SU-DHL-6 (cell line): ENCODE measurements at regions not wholly inside any gene's neighbourhood (a gene's known extent, or its start where the extent isn't known, plus 50 kb on each side); places are given as distances from the start of the nearest gene placed in this dataset.

ENCODE experiments used
- H2AFZ ChIP-seq: fragments of 200-600 bp; sonication (generic); 2 replicates; pipeline ENCODE4 v1.6.1; 2014; ENCODE audit warnings: low read depth, mild to moderate bottlenecking, moderate library complexity, mixed read lengths, antibody characterized with exemption, low read length; ENCODE audit not compliant: severe bottlenecking
- H3F3A ChIP-seq: fragments of 200-600 bp; shearing (Covaris generic); 2 replicates; pipeline ENCODE4 v1.6.0; 2016; ENCODE audit warnings: antibody characterized with exemption, mild to moderate bottlenecking; ENCODE audit not compliant: insufficient read depth
- H3K27ac ChIP-seq: fragments of 200-600 bp; sonication (generic); 2 replicates; pipeline ENCODE4 v1.5.1; 2016; ENCODE audit warnings: low read depth, mild to moderate bottlenecking, low read length, moderate library complexity, mixed read lengths
- H3K27me3 ChIP-seq: fragments of 200-600 bp; sonication (generic), shearing (Covaris generic); 2 replicates; pipeline ENCODE4 v1.6.0; 2014; ENCODE audit warnings: mild to moderate bottlenecking, low read length
- H3K36me3 ChIP-seq: fragments of 200-600 bp; sonication (generic); 2 replicates; pipeline ENCODE4 v1.6.1; 2014; ENCODE audit warnings: mild to moderate bottlenecking, low read length, mixed read lengths
- H3K4me2 ChIP-seq: fragments of 300-600, 200-600 bp; shearing (Covaris generic), sonication (generic); 2 replicates; pipeline ENCODE4 v1.6.0; 2014; ENCODE audit warnings: low read length, low read depth, mild to moderate bottlenecking; ENCODE audit not compliant: poor library complexity, severe bottlenecking
- H3K4me3 ChIP-seq: fragments of 200-600 bp; sonication (generic); 2 replicates; pipeline ENCODE4 v1.5.1; 2014; ENCODE audit warnings: antibody characterized with exemption, low read length, mild to moderate bottlenecking, mixed read lengths; ENCODE audit not compliant: insufficient read depth, poor library complexity, severe bottlenecking
- H3K79me2 ChIP-seq: fragments of 200-600 bp; sonication (generic); 2 replicates; pipeline ENCODE4 v1.6.1; 2014; ENCODE audit warnings: mild to moderate bottlenecking, low read length, moderate library complexity; ENCODE audit not compliant: insufficient read depth
- H3K9ac ChIP-seq: fragments of 200-600 bp; sonication (generic); 2 replicates; pipeline ENCODE4 v1.7.0; 2014; ENCODE audit warnings: mild to moderate bottlenecking, low read length
- H3K9me2 ChIP-seq: fragments of 200-600 bp; sonication (generic); replicated peaks from 2 replicates; pipeline ENCODE4 v1.6.1; 2014; ENCODE audit warnings: low read length; ENCODE audit not compliant: insufficient read depth
- H3K9me3 ChIP-seq: fragments of 200-600 bp; sonication (generic); 2 replicates; pipeline ENCODE4 v1.6.1; 2014; ENCODE audit warnings: low read length, mixed read lengths; ENCODE audit not compliant: insufficient read depth
- H4K20me1 ChIP-seq: fragments of 200-600 bp; sonication (generic); 2 replicates; pipeline ENCODE4 v1.6.1; 2014; ENCODE audit warnings: low read depth, mild to moderate bottlenecking, antibody characterized with exemption, low read length, moderate library complexity, mixed read lengths
- EZH2phosphoT487 ChIP-seq: fragments of 200-600 bp; sonication (generic), shearing (Covaris generic); conservative IDR thresholded peaks from 2 replicates; pipeline ENCODE4 v1.6.1; 2018; ENCODE audit warnings: mild to moderate bottlenecking, antibody characterized with exemption, low read length, moderate library complexity, mixed read lengths
- TF ChIP-seq, protein P1 (sequence below): fragments of 200-600 bp; sonication (generic); IDR thresholded peaks from one replicate; pipeline ENCODE4 v1.5.1; 2017; ENCODE audit warnings: antibody characterized with exemption, mild to moderate bottlenecking, low read length, moderate library complexity; ENCODE audit not compliant: insufficient read depth, poor library complexity, severe bottlenecking

DNA sequence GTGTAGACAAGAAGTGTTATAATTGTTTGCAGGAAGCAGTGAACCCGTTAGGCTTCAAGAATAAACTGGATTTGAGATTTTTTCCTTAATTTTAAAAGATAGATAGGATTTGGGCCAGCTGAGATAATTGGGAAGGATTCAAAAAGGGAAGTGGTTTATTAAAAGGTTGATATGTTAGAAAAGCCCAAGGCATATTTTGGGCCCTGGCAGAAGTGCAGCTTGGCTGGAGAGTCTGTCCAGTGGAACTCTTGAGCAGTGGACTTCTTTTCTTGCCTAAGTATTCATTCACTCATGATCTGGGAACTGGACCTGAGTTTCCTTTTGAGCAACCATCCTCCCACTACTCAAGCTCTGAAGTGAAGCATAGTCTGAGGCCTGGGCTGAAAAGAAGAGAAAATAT is 433.4 kb downstream of the ZSWIM6 start:
- H3K4me2 ChIP-seq: no peak overlapping the region
- no peak overlapping the region for H3K4me3 ChIP-seq
- no peaks in the 10 kb centered on the region for H3K27me3 ChIP-seq
- no peaks in the 10 kb centered on the region for H3F3A ChIP-seq
- no peak overlapping the region for H3K27ac ChIP-seq
- TF ChIP-seq EZH2phosphoT487: no peak
- TF ChIP-seq, protein P1, sequence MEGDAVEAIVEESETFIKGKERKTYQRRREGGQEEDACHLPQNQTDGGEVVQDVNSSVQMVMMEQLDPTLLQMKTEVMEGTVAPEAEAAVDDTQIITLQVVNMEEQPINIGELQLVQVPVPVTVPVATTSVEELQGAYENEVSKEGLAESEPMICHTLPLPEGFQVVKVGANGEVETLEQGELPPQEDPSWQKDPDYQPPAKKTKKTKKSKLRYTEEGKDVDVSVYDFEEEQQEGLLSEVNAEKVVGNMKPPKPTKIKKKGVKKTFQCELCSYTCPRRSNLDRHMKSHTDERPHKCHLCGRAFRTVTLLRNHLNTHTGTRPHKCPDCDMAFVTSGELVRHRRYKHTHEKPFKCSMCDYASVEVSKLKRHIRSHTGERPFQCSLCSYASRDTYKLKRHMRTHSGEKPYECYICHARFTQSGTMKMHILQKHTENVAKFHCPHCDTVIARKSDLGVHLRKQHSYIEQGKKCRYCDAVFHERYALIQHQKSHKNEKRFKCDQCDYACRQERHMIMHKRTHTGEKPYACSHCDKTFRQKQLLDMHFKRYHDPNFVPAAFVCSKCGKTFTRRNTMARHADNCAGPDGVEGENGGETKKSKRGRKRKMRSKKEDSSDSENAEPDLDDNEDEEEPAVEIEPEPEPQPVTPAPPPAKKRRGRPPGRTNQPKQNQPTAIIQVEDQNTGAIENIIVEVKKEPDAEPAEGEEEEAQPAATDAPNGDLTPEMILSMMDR: no peak
- H3K9ac ChIP-seq: no peak overlapping the region
- H3K79me2 ChIP-seq: no peaks in the 10 kb centered on the region
- no peak overlapping the region for H2AFZ ChIP-seq
- H3K36me3 ChIP-seq: no peaks in the 10 kb centered on the region
- no peaks in the 10 kb centered on the region for H4K20me1 ChIP-seq
- no peaks in the 10 kb centered on the region for H3K9me2 ChIP-seq
- H3K9me3 ChIP-seq: no peaks in the 10 kb centered on the region

DNA sequence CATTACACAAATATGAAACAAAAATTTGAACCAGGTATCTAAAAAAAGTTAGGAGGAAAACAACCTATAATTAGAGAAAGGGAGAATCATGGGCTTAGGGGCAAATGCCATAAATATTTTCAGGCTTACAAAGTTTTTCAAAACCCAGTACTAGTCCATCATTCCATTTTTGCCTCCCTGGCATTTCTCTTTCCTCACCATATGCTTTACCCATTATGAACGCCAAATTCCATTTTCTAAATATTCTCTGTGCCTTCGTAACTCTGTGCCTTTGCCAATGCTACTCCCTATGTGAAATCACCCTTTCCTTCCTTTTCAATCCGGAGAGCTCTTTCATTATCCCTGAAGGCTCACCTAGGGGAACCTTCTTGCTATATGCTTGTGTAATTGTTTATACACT is 434.1 kb downstream of the ZSWIM6 start:
- no peak overlapping the region for H3K4me3 ChIP-seq
- no peak overlapping the region for H3K4me2 ChIP-seq
- no peaks in the 10 kb centered on the region for H3K79me2 ChIP-seq
- H3K36me3 ChIP-seq: no peaks in the 10 kb centered on the region
- no peak overlapping the region for H2AFZ ChIP-seq
- H3K9me2 ChIP-seq: no peaks in the 10 kb centered on the region
- no peaks in the 10 kb centered on the region for H3F3A ChIP-seq
- no peak overlapping the region for H3K9ac ChIP-seq
- no peaks in the 10 kb centered on the region for H4K20me1 ChIP-seq
- H3K9me3 ChIP-seq: no peaks in the 10 kb centered on the region
- H3K27ac ChIP-seq: no peak overlapping the region
- no peak for TF ChIP-seq EZH2phosphoT487
- TF ChIP-seq, protein P1: no peak
- no peaks in the 10 kb centered on the region for H3K27me3 ChIP-seq

DNA sequence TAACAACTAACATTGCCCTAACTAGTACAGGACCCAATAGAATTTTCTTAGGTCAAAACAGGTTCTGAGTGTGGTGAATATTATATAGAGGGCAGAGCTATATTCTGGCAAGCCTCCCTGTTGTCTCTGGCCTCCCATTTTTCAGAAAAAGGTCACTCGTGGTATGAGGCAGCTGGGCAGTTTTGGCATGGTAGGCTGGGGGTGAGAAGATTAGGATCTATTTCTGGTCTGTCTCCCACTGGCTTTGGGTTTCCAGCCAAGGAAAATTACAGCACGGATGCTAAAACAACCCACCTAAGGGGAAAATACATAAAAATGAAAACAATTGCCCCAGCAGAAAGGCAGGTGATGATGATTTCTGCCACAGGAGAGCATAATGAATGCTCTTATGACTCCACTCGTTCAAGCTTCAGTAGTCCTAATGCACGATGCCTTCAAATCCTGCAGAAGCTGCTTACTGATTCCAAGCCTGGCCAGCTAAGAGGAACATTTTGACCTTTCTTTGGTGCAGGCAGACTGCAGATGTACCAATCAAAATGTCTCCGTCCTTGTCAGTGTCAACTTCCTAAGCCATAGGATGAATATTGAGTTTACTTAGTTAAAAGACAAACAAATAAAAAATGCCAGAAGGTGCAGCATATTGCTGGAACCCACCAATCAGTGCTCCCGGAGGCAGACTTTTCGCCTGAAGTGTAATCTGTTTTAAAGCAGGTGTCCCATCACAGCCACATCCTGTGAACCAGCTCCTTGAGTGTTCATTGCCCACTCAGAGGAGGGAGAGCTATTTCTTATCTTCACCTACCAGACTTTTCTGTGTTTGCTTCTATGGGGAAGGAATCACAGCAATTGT is 435.4 kb downstream of the ZSWIM6 start:
- H3K4me2 ChIP-seq: no peak overlapping the region
- no peaks in the 10 kb centered on the region for H3K9me3 ChIP-seq
- TF ChIP-seq EZH2phosphoT487: no peak
- TF ChIP-seq, protein P1: no peak
- H2AFZ ChIP-seq: no peak overlapping the region
- H3F3A ChIP-seq: no peaks in the 10 kb centered on the region
- H3K27ac ChIP-seq: no peak overlapping the region
- no peak overlapping the region for H3K9ac ChIP-seq
- no peak overlapping the region for H3K4me3 ChIP-seq
- no peaks in the 10 kb centered on the region for H3K27me3 ChIP-seq
- H3K36me3 ChIP-seq: no peaks in the 10 kb centered on the region
- no peaks in the 10 kb centered on the region for H3K79me2 ChIP-seq
- no peaks in the 10 kb centered on the region for H3K9me2 ChIP-seq
- H4K20me1 ChIP-seq: no peaks in the 10 kb centered on the region
